PC-9 (cell line): ENCODE measurements at regions not wholly inside any gene's neighbourhood (a gene's known extent, or its start where the extent isn't known, plus 50 kb on each side); places are given as distances from the start of the nearest gene placed in this dataset.
A peak's percentile ranks its signal among the peaks of the same experiment; 100 is the strongest.
"Not testable (repeated sequence)": the region's sequence is repeated elsewhere in the genome, so short reads cannot be mapped to it uniquely, and the experiment has no call there.

ENCODE experiments used
- BruUV-seq: library from RNA; stranded (reverse); fragments of 400-500 nt; replicated peaks from 2 replicates; lab custom pipeline; 2021; lab: Mats Ljungman, UMichigan
- CTCF ChIA-PET: fragments of 300-600 bp; sonication (Branson Sonifier 250); formaldehyde crosslinking; loops from one replicate; lab custom pipeline; 2022; ENCODE audit warnings: antibody characterized with exemption; lab: Charles Lee
- POLR2A ChIA-PET: fragments of 300-600 bp; sonication (Branson Sonifier 250); formaldehyde crosslinking; loops from one replicate; lab custom pipeline; 2022; ENCODE audit warnings: antibody characterized with exemption; ENCODE audit not compliant: unreplicated experiment; lab: Charles Lee
- DNase-seq, 2 experiments: peaks; one replicate each; pipeline versions ENCODE4 v3.0.0 to v3.0.0-alpha.2; 2015 to 2022; ENCODE audit warnings: mixed read lengths in 1 of 2
- H2AFZ ChIP-seq: fragments of 200-600 bp; sonication (generic); 2 replicates; pipeline ENCODE4 v1.8.1; 2017; ENCODE audit warnings: antibody characterized with exemption
- H3F3A ChIP-seq: fragments of 200-600 bp; sonication (generic); 2 replicates; pipeline ENCODE4 v1.8.1; 2017; ENCODE audit warnings: antibody characterized with exemption, mild to moderate bottlenecking, low read depth; ENCODE audit not compliant: insufficient read depth
- H3K27ac ChIP-seq: fragments of 200-600 bp; sonication (generic); 2 replicates; pipeline ENCODE4 v1.6.1; 2016; ENCODE audit warnings: mixed run types
- H3K27me3 ChIP-seq: fragments of 200-600 bp; sonication (generic); 2 replicates; pipeline ENCODE4 v1.6.1; 2016; ENCODE audit warnings: low read depth, mixed run types; ENCODE audit not compliant: insufficient read depth
- H3K36me3 ChIP-seq: fragments of 200-600 bp; sonication (generic); 2 replicates; pipeline ENCODE4 v1.6.1; 2016; ENCODE audit warnings: low read depth, mixed run types
- H3K4me1 ChIP-seq: fragments of 200-600 bp; sonication (generic); replicated peaks from 2 replicates; pipeline ENCODE4 v1.6.1; 2016; ENCODE audit warnings: mixed run types; ENCODE audit not compliant: insufficient read depth
- H3K4me2 ChIP-seq: fragments of 200-600 bp; sonication (generic); 2 replicates; pipeline ENCODE4 v1.6.1; 2017; ENCODE audit warnings: mixed run types
- H3K4me3 ChIP-seq: fragments of 200-600 bp; sonication (generic); 2 replicates; pipeline ENCODE4 v1.6.1; 2016; ENCODE audit warnings: mixed run types
- H3K79me2 ChIP-seq: fragments of 200-600 bp; sonication (generic); 2 replicates; pipeline ENCODE4 v1.6.1; 2017; ENCODE audit warnings: low read depth, mixed run types
- H3K9me2 ChIP-seq: fragments of 200-600 bp; sonication (generic); 2 replicates; pipeline ENCODE4 v1.8.1; 2017; ENCODE audit warnings: mild to moderate bottlenecking; ENCODE audit not compliant: insufficient read depth
- H3K9me3 ChIP-seq: fragments of 200-600 bp; sonication (generic); 2 replicates; pipeline ENCODE4 v1.8.1; 2016; ENCODE audit warnings: low read depth; ENCODE audit not compliant: insufficient read depth
- H4K20me1 ChIP-seq: fragments of 200-600 bp; sonication (generic); 2 replicates; pipeline ENCODE4 v1.8.1; 2017; ENCODE audit not compliant: insufficient read depth
- EZH2 ChIP-seq: fragments of 200-600 bp; sonication (generic); IDR thresholded peaks from 2 replicates; pipeline ENCODE4 v1.8.0; 2017; ENCODE audit warnings: antibody characterized with exemption, low read depth
- intact Hi-C: fragments of 100-400 bp; cut with micrococcal nuclease; formaldehyde crosslinking; loops from one replicate; pipeline ENCODE4 v1.10.0; 2022; ENCODE audit not compliant: unreplicated experiment
- TF ChIP-seq, protein P1 (sequence below): fragments of 200-600 bp; sonication (generic); conservative IDR thresholded peaks from 2 replicates; pipeline ENCODE4 v1.6.1; 2017; ENCODE audit warnings: mixed run types, antibody characterized with exemption, mild to moderate bottlenecking, moderate library complexity

DNA sequence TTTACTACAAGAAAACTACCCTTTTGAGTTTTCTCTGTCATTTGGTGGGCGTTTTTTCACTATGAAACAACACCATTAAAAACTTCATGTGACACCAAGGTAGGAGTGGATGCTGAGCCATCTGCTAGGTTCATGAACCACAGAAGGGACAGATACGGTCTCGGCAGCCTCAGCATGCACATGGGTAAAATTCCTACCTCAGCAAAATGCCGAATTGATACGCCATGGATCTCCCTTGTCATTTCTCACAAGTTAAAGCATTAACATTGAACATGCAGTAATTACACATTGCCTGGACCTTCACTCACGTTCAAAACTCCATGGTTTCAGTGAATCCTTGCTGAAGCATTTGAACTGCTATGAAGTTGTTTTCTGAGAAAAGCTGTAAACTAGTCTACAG, 121.5 kb upstream of the EGR2 start:
- Histone ChIP-seq H3K4me3 (no peak overlapping the region), H3K79me2 (no peaks in the 10 kb centered on the region), H2AFZ (no peak overlapping the region), H3K4me2 (no peak overlapping the region), H3K4me1 (no peaks in the 10 kb centered on the region), H3K9me2 (no peaks in the 10 kb centered on the region), H3K27me3 (no peaks in the 10 kb centered on the region), H3F3A (no peaks in the 10 kb centered on the region), H3K36me3 (no peaks in the 10 kb centered on the region), H3K9me3 (no peaks in the 10 kb centered on the region), H3K27ac (no peak overlapping the region), H4K20me1 (no peaks in the 10 kb centered on the region)
- ChIA-PET CTCF (no interaction called here), POLR2A (no interaction called here)
- intact Hi-C loops: no loop called here
- no peak for TF ChIP-seq EZH2
- BruUV-seq: no TSS peak
- no peak for DNase-seq

DNA sequence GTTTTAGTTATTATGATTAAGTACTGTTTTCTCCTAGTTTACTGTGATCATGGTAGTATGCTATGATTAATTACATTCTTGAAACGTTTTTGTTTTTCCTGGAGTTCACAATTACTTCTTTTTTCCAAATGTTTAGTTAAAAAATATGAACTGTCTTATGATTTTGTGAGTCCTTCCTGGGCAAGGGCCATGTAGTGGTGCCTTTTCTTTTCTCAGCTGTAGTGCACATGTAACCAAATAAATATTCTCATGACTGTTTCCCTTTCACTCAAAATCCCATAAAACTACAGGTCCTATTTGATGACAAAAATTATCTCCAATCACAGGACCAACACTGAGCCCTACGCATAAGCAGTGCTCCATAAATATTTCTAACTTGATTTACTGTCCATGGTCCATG, 118.9 kb upstream of the EGR2 start:
- TF ChIP-seq EZH2: no peak
- TF ChIP-seq, protein P1, sequence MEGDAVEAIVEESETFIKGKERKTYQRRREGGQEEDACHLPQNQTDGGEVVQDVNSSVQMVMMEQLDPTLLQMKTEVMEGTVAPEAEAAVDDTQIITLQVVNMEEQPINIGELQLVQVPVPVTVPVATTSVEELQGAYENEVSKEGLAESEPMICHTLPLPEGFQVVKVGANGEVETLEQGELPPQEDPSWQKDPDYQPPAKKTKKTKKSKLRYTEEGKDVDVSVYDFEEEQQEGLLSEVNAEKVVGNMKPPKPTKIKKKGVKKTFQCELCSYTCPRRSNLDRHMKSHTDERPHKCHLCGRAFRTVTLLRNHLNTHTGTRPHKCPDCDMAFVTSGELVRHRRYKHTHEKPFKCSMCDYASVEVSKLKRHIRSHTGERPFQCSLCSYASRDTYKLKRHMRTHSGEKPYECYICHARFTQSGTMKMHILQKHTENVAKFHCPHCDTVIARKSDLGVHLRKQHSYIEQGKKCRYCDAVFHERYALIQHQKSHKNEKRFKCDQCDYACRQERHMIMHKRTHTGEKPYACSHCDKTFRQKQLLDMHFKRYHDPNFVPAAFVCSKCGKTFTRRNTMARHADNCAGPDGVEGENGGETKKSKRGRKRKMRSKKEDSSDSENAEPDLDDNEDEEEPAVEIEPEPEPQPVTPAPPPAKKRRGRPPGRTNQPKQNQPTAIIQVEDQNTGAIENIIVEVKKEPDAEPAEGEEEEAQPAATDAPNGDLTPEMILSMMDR: no peak
- CTCF ChIA-PET: no interaction called here
- H3K27me3 ChIP-seq: no peaks in the 10 kb centered on the region
- no peak overlapping the region for H2AFZ ChIP-seq
- H3K79me2 ChIP-seq: no peaks in the 10 kb centered on the region
- no peaks in the 10 kb centered on the region for H3F3A ChIP-seq
- no peak for DNase-seq
- H3K27ac ChIP-seq: no peak overlapping the region
- H3K36me3 ChIP-seq: no peaks in the 10 kb centered on the region
- intact Hi-C loops: no loop called here
- no peaks in the 10 kb centered on the region for H3K9me2 ChIP-seq
- no peak overlapping the region for H3K4me3 ChIP-seq
- H3K9me3 ChIP-seq: no peaks in the 10 kb centered on the region
- no peaks in the 10 kb centered on the region for H3K4me1 ChIP-seq
- no peak overlapping the region for H3K4me2 ChIP-seq
- BruUV-seq: no TSS peak
- POLR2A ChIA-PET: interaction anchor here (0.7 kb wide), 1 partner anchor 9 kb away, joined by 4 read pairs; no protein-coding TSS in a partner anchor
- no peaks in the 10 kb centered on the region for H4K20me1 ChIP-seq

DNA sequence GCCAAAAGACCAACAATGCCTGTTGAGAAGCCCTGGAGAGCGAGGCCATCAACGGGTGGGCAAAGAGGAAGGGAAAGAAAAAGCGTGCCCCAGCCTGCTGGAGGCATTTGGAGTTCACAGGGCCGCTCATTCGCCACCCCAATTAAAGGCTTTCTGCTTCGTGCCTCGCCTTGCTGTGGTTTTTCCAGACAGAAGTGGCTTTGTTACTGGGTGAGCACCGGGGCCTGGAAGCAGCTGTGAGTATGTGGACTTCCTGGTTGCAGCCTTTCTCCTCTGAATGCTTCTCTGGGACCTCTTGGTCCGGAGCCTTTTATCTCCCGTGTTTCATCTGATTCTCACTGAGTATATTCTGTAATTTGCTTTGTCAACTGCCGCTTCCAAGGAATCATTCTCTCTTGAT, 118.1 kb upstream of the EGR2 start:
- Histone ChIP-seq H3K9me3 (no peaks in the 10 kb centered on the region), H3K27ac (no peak overlapping the region), H3K36me3 (no peaks in the 10 kb centered on the region), H3F3A (no peaks in the 10 kb centered on the region), H4K20me1 (no peaks in the 10 kb centered on the region), H2AFZ (peak overlapping the region; percentile 66), H3K4me3 (no peak overlapping the region), H3K4me2 (no peak overlapping the region), H3K9me2 (no peaks in the 10 kb centered on the region), H3K79me2 (no peaks in the 10 kb centered on the region), H3K27me3 (no peaks in the 10 kb centered on the region), H3K4me1 (no peaks in the 10 kb centered on the region)
- no TSS peak for BruUV-seq
- TF ChIP-seq, protein P1: no peak
- TF ChIP-seq EZH2: no peak
- ChIA-PET CTCF (no interaction called here), POLR2A (interaction anchor here (0.7 kb wide), 1 partner anchor 10 kb away, joined by 4 read pairs; no protein-coding TSS in a partner anchor)
- intact Hi-C loops: no loop called here
- no peak for DNase-seq

DNA sequence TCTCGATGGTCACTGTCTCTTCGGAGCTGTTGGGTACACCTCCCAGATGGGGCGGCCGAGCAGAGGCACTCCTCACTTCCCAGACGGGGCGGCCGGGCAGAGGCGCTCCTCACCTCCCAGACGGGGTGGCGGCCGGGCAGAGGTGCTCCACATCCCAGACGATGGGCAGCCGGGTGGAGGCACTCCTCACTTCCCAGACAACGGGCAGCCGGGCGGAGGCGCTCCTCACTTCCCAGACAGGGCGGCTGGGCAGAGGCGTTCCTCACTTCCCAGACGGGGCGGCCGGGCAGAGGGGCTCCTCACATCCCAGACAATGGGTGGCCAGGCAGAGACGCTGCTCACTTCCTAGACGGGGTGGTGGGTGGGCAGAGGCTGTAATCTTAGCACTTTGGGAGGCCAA, 112.6 kb upstream of the EGR2 start:
- H3K4me3 ChIP-seq, CTCF ChIA-PET, POLR2A ChIA-PET, H4K20me1 ChIP-seq, BruUV-seq, H3K27me3 ChIP-seq, H3K36me3 ChIP-seq, H3K4me1 ChIP-seq, H3K27ac ChIP-seq, H3K79me2 ChIP-seq, H3K9me3 ChIP-seq, DNase-seq, H3K4me2 ChIP-seq, H3K9me2 ChIP-seq, H3F3A ChIP-seq, intact Hi-C loops, H2AFZ ChIP-seq: not testable (repeated sequence)
